ENCODE measurements at regions not wholly inside any gene's neighbourhood (a gene's known extent, or its start where the extent isn't known, plus 50 kb on each side); places are given as distances from the start of the nearest gene placed in this dataset.

DNA sequence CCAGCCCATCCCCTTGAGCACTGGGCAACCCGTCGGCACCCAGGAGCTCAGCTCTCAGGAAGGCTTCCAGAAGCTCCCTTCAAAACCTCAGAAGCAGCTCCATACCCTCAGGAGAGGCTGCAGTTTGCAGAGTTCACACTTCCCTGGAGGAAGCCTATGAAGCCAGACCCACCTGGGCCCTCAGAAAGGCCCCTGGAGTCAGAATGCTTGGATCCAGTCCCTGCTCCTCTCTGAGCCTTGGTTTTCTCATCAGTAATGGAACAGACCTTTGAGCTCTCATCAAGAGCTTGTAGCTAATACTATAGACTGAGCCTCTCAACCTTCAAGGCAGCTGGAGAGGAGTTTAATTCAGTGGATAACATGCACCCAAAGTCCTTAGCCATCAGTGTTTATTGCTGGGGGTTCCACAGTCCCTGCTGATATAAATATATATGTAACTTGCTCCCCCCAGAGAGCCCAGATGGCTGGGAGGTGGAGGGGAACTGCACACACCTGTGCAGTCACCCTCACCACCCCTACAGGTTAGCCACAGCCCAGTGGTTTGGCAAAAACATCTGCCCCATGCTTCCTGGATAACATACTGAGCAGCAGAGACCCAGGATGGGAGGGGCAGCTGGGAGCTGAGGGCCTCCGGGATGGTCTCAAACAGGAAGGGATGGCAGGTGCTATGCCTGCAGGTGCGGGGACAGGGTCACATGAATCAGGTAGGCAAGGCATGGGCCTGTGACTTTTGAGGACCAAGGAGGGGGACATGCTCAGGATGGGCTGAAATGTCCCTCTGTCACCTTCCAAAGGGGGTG is 120.1 kb downstream of the SNX5 start:
- TF ChIP-seq, protein P1, sequence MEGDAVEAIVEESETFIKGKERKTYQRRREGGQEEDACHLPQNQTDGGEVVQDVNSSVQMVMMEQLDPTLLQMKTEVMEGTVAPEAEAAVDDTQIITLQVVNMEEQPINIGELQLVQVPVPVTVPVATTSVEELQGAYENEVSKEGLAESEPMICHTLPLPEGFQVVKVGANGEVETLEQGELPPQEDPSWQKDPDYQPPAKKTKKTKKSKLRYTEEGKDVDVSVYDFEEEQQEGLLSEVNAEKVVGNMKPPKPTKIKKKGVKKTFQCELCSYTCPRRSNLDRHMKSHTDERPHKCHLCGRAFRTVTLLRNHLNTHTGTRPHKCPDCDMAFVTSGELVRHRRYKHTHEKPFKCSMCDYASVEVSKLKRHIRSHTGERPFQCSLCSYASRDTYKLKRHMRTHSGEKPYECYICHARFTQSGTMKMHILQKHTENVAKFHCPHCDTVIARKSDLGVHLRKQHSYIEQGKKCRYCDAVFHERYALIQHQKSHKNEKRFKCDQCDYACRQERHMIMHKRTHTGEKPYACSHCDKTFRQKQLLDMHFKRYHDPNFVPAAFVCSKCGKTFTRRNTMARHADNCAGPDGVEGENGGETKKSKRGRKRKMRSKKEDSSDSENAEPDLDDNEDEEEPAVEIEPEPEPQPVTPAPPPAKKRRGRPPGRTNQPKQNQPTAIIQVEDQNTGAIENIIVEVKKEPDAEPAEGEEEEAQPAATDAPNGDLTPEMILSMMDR (IDR thresholded peaks at IDR 0.05), result no peak
- TF ChIP-seq POLR2AphosphoS5 (IDR thresholded peaks at IDR 0.05) (no peak), POLR2A (IDR thresholded peaks at IDR 0.05) (no peak), EP300 (IDR thresholded peaks at IDR 0.05) (no peak)
